ENCODE measurements at regions not wholly inside any gene's neighbourhood (a gene's known extent, or its start where the extent isn't known, plus 50 kb on each side); places are given as distances from the start of the nearest gene placed in this dataset.

DNA sequence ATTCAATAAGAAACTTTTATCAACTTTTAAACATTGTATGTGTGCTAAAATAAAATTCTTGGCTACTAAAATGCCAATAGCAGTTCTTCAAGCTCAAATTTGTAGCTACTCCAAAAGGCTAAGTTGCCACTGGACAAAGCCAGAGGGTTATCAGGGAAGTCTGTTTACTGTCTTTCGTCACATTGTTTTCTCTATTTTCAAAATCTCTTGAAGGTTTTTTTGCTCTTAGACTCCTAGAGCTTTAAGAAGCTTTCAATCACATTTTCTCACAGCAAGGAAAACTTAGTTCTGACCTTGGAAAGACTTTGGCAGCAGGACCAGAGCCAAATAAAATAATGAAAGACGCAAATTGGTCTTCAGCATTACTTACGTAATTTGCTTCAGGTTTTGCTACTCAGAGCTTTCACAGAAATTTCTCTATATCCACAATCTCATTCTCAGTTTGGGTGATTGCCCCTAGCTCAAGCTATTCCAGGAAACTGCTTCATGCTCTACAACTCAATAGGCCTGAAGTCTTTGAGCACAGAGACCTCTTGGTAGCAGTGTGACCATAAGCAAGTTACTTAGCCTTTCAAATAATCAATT is 257.7 kb downstream of the GABRG2 start:
- no peak overlapping the region for H3K27ac ChIP-seq (ENCODE audit: insufficient read depth, low read length, poor library complexity, severe bottlenecking)
- Mint-ChIP-seq H3K27me3 (no peaks in the 10 kb centered on the region), H3K4me3 (no peak overlapping the region)

DNA sequence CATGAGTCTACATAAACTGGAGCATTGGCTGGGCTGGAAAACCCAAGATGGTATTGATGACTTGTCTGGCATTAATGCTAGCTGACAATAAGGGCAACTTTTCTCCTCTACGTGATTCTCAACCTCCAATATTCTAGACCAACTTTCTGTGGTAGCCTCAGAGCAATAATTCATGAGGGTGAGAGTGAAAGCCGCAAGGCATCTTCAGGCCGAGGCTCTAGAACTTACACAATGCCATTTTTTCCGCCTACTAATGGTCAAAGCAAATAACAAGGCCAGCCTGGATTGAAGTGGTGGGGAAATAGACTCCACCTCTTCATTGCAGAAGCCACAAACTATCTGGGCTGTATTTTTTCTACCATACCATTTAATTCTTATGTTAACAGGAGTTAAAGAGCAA is 267.4 kb downstream of the GABRG2 start:
- Mint-ChIP-seq H3K4me3 (no peak overlapping the region), H3K27me3 (no peaks in the 10 kb centered on the region), H3K4me1 (no peaks in the 10 kb centered on the region), H3K27ac (no peak overlapping the region), H3K9me3 (peaks cover 2 to 12% (median 4%) of the 10 kb centered on the region in 7 donors), H3K36me3 (no peaks in the 10 kb centered on the region)
- Histone ChIP-seq H3K27ac (ENCODE audit: insufficient read depth, low read length, poor library complexity, severe bottlenecking) (no peak overlapping the region), H3K4me1 (ENCODE audit: control insufficient read depth, insufficient read depth, low read length, poor library complexity, severe bottlenecking) (no peaks in the 10 kb centered on the region), H3K36me3 (ENCODE audit: control insufficient read depth, insufficient read depth, low read length) (no peaks in the 10 kb centered on the region), H3K9me3 (ENCODE audit: control insufficient read depth in 2 of 2, low read length in 2 of 2) (no peaks in the 10 kb centered on the region), H3K4me3 (ENCODE audit: low read depth, low read length) (no peak overlapping the region), H3K27me3 (ENCODE audit: control insufficient read depth, insufficient read depth, low read length) (no peaks in the 10 kb centered on the region)
- no peak for ATAC-seq (ENCODE audit: low read depth in 2 of 2)
- no peak for DNase-seq

More for the DNA sequence above, 257.7 kb downstream of the GABRG2 start:
- Histone ChIP-seq H3K4me3 (ENCODE audit: low read depth, low read length) (no peak overlapping the region), H3K36me3 (ENCODE audit: control insufficient read depth, insufficient read depth, low read length) (no peaks in the 10 kb centered on the region), H3K27me3 (ENCODE audit: control insufficient read depth, insufficient read depth, low read length) (no peaks in the 10 kb centered on the region), H3K4me1 (ENCODE audit: control insufficient read depth, insufficient read depth, low read length, poor library complexity, severe bottlenecking) (no peaks in the 10 kb centered on the region), H3K9me3 (ENCODE audit: control insufficient read depth in 2 of 2, low read length in 2 of 2) (no peaks in the 10 kb centered on the region)
- no peak for DNase-seq
- Mint-ChIP-seq H3K36me3 (no peaks in the 10 kb centered on the region), H3K9me3 (peaks cover 3 to 18% (median 6%) of the 10 kb centered on the region in 7 donors), H3K4me1 (no peaks in the 10 kb centered on the region), H3K27ac (no peak overlapping the region)
- no peak for ATAC-seq (ENCODE audit: low read depth in 2 of 2)

DNA sequence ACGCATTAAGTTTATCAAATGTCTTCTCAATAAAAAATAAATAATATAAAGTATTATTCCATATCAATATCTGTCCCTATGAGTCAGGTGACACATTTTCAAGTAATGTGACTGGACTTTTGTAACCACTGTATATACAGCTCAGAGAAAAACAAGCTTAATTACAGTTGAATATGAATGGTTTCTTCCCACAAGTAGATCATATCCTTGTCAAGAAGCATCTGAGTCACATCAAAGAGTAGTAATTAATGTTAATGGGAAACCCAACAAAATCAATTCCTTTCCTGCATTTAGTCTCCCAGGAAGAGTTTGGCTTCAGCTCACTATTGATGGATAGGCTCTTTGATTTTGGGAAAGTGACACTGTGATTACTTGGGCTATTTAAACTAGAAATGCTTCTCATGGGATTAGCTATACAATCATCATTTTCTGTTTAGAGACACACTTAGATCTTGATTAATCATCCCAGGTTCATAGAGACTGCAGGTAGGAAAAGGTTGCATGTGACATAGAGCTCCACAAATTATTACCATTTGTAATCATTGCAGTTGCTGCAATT is 292.9 kb downstream of the GABRG2 start:
- Mint-ChIP-seq H3K4me1 (no peaks in the 10 kb centered on the region), H3K27me3 (no peaks in the 10 kb centered on the region), H3K36me3 (no peaks in the 10 kb centered on the region), H3K9me3 (peaks cover 0 to 19% (median 4%) of the 10 kb centered on the region in 7 donors), H3K27ac (no peak overlapping the region), H3K4me3 (no peak overlapping the region)
- H3K27me3 ChIP-seq (ENCODE audit: control insufficient read depth, insufficient read depth, low read length) = no peaks in the 10 kb centered on the region
- H3K27ac ChIP-seq (ENCODE audit: insufficient read depth, low read length, poor library complexity, severe bottlenecking) = no peak overlapping the region
- H3K36me3 ChIP-seq (ENCODE audit: control insufficient read depth, insufficient read depth, low read length) = no peaks in the 10 kb centered on the region
- no peaks in the 10 kb centered on the region for H3K9me3 ChIP-seq (ENCODE audit: control insufficient read depth in 2 of 2, low read length in 2 of 2)
- H3K4me3 ChIP-seq (ENCODE audit: low read depth, low read length) = no peak overlapping the region
- DNase-seq = no peak
- no peaks in the 10 kb centered on the region for H3K4me1 ChIP-seq (ENCODE audit: control insufficient read depth, insufficient read depth, low read length, poor library complexity, severe bottlenecking)
- ATAC-seq (ENCODE audit: low read depth in 2 of 2) = no peak

DNA sequence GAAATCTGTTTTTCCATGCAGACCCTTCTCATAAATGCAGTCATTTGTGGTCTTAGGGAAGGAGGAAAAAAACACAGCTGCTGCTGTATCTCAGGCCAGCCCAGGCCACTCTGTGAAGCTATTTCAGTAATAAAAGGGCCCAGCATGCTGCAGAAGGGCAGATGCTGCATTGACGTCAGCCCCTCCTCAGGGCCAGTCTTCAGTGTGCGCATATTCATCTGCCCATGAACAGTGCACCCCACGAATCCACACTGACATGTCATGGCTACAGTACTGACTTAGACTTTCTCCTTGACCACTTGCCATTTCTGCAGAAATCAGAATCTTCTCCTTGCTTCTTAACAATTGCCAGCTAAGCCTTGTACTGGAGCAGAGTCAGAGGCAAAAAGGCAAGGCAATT is 304.7 kb downstream of the GABRG2 start:
- Histone ChIP-seq H3K36me3 (ENCODE audit: control insufficient read depth, insufficient read depth, low read length) (no peaks in the 10 kb centered on the region), H3K9me3 (ENCODE audit: control insufficient read depth in 2 of 2, low read length in 2 of 2) (peaks cover 0 to 18% of the 10 kb centered on the region in 2 experiments), H3K27ac (ENCODE audit: insufficient read depth, low read length, poor library complexity, severe bottlenecking) (no peak overlapping the region), H3K4me3 (ENCODE audit: low read depth, low read length) (no peak overlapping the region), H3K27me3 (ENCODE audit: control insufficient read depth, insufficient read depth, low read length) (no peaks in the 10 kb centered on the region), H3K4me1 (ENCODE audit: control insufficient read depth, insufficient read depth, low read length, poor library complexity, severe bottlenecking) (no peaks in the 10 kb centered on the region)
- H3K27me3 Mint-ChIP-seq = no peaks in the 10 kb centered on the region
- H3K9me3 Mint-ChIP-seq = peaks cover 3 to 27% (median 12%) of the 10 kb centered on the region in 7 donors
- no peak overlapping the region for H3K4me3 Mint-ChIP-seq
- no peak overlapping the region for H3K27ac Mint-ChIP-seq
- H3K36me3 Mint-ChIP-seq = no peaks in the 10 kb centered on the region
- no peaks in the 10 kb centered on the region for H3K4me1 Mint-ChIP-seq
- ATAC-seq (ENCODE audit: low read depth in 2 of 2) (no peak), DNase-seq (no peak)

DNA sequence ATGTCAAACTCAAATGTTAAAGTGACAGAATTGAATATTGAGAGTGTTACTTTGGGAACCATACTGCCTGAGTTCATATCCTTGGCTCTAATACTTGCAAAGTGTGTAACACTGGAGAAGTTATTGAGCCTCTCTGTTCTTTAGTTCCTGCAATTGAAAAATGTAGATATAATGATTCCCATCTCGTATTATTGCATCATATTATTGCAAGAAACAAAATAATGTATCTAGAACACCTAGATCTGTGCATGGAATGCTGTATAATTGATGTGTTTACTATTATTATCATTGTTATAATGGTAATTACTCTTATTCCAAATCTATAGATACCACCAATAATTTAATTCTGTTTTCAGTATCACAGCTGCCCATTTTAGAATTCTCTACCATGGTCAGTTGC is 310.3 kb downstream of the GABRG2 start:
- Histone ChIP-seq H3K27ac (ENCODE audit: insufficient read depth, low read length, poor library complexity, severe bottlenecking) (no peak overlapping the region), H3K27me3 (ENCODE audit: control insufficient read depth, insufficient read depth, low read length) (no peaks in the 10 kb centered on the region), H3K4me1 (ENCODE audit: control insufficient read depth, insufficient read depth, low read length, poor library complexity, severe bottlenecking) (no peaks in the 10 kb centered on the region), H3K9me3 (ENCODE audit: control insufficient read depth in 2 of 2, low read length in 2 of 2) (no peaks in the 10 kb centered on the region), H3K4me3 (ENCODE audit: low read depth, low read length) (no peak overlapping the region), H3K36me3 (ENCODE audit: control insufficient read depth, insufficient read depth, low read length) (no peaks in the 10 kb centered on the region)
- Mint-ChIP-seq H3K27me3 (no peaks in the 10 kb centered on the region), H3K4me1 (no peaks in the 10 kb centered on the region), H3K4me3 (no peak overlapping the region), H3K9me3 (peaks cover 0 to 10% (median 4%) of the 10 kb centered on the region in 7 donors), H3K36me3 (no peaks in the 10 kb centered on the region), H3K27ac (no peak overlapping the region)
- ATAC-seq (ENCODE audit: low read depth in 2 of 2) (no peak), DNase-seq (no peak)

DNA sequence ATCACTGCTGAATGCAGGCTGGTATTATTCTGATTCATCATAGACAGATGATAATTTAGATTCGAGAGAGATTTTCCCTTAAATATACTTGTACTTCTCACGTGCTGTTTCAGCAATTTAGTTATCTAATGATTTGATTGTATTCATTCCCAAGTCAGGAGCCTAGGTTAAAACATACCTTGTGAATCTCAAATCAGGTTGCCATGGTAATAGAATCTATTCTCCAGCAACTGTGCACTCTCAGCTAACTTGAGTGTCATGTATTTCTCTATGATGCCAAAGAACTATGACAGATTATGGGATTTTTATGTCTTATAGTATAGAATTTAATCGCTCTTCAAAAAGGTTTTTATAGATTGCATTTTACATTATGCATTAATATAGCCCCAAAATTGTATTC is 315.3 kb downstream of the GABRG2 start:
- Histone ChIP-seq H3K4me1 (ENCODE audit: control insufficient read depth, insufficient read depth, low read length, poor library complexity, severe bottlenecking) (no peaks in the 10 kb centered on the region), H3K9me3 (ENCODE audit: control insufficient read depth in 2 of 2, low read length in 2 of 2) (no peaks in the 10 kb centered on the region), H3K36me3 (ENCODE audit: control insufficient read depth, insufficient read depth, low read length) (no peaks in the 10 kb centered on the region), H3K4me3 (ENCODE audit: low read depth, low read length) (no peak overlapping the region), H3K27me3 (ENCODE audit: control insufficient read depth, insufficient read depth, low read length) (no peaks in the 10 kb centered on the region), H3K27ac (ENCODE audit: insufficient read depth, low read length, poor library complexity, severe bottlenecking) (no peak overlapping the region)
- no peak overlapping the region for H3K4me3 Mint-ChIP-seq
- no peaks in the 10 kb centered on the region for H3K36me3 Mint-ChIP-seq
- ATAC-seq (ENCODE audit: low read depth in 2 of 2) = no peak
- DNase-seq = no peak
- no peaks in the 10 kb centered on the region for H3K4me1 Mint-ChIP-seq
- peaks cover 0 to 10% (median 4%) of the 10 kb centered on the region in 7 donors for H3K9me3 Mint-ChIP-seq
- H3K27me3 Mint-ChIP-seq = no peaks in the 10 kb centered on the region
- no peak overlapping the region for H3K27ac Mint-ChIP-seq

DNA sequence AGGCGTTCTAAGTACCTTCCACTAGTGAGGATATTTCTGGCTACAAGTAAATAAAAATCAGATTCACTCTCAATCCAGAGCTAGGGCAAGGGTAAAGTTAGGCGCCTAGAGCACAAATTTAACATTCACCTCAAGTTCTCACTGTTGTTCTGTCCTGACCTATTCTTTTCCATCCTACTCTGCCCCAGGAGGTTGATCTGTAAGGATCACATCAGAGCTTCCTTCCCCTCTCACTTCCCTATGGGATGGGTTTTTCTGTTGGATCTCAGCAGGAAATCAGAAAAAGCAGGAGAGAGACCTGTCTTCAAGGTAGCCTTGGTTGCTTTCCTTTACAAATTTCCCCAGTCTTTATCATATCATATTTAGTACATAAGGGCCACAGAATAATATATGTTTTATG is 316.7 kb downstream of the GABRG2 start:
- peaks cover 0 to 16% (median 6%) of the 10 kb centered on the region in 7 donors for H3K9me3 Mint-ChIP-seq
- Histone ChIP-seq H3K36me3 (ENCODE audit: control insufficient read depth, insufficient read depth, low read length) (no peaks in the 10 kb centered on the region), H3K9me3 (ENCODE audit: control insufficient read depth in 2 of 2, low read length in 2 of 2) (no peaks in the 10 kb centered on the region), H3K4me1 (ENCODE audit: control insufficient read depth, insufficient read depth, low read length, poor library complexity, severe bottlenecking) (no peaks in the 10 kb centered on the region), H3K27ac (ENCODE audit: insufficient read depth, low read length, poor library complexity, severe bottlenecking) (no peak overlapping the region), H3K27me3 (ENCODE audit: control insufficient read depth, insufficient read depth, low read length) (no peaks in the 10 kb centered on the region), H3K4me3 (ENCODE audit: low read depth, low read length) (no peak overlapping the region)
- ATAC-seq (ENCODE audit: low read depth in 2 of 2) = no peak
- no peak overlapping the region for H3K4me3 Mint-ChIP-seq
- no peaks in the 10 kb centered on the region for H3K27me3 Mint-ChIP-seq
- H3K4me1 Mint-ChIP-seq = no peaks in the 10 kb centered on the region
- DNase-seq = no peak
- H3K36me3 Mint-ChIP-seq = no peaks in the 10 kb centered on the region
- no peak overlapping the region for H3K27ac Mint-ChIP-seq

DNA sequence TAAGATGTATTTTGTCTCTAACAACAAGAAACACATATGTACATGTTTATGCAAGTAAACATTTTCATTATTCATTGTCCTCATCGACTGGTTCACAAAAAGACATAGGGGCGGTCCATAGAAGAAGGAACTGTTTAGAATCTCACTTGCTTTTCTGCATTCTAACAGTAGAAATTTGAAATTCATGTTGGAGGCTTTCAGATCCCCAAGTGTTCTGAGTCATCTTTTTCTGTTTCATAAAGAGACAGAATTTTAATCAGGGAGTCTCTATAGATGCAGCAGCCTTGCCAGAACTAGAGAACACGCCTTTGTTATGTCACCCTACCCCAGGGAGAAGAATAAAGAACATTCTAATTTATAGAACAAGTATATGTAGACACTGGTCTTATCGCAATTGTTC is 324.3 kb downstream of the GABRG2 start:
- Mint-ChIP-seq H3K27ac (no peak overlapping the region), H3K4me1 (no peaks in the 10 kb centered on the region), H3K27me3 (no peaks in the 10 kb centered on the region), H3K36me3 (no peaks in the 10 kb centered on the region), H3K9me3 (peaks cover 0 to 18% (median 10%) of the 10 kb centered on the region in 7 donors), H3K4me3 (no peak overlapping the region)
- ATAC-seq (ENCODE audit: low read depth in 2 of 2) = no peak
- no peak overlapping the region for H3K27ac ChIP-seq (ENCODE audit: insufficient read depth, low read length, poor library complexity, severe bottlenecking)
- no peaks in the 10 kb centered on the region for H3K4me1 ChIP-seq (ENCODE audit: control insufficient read depth, insufficient read depth, low read length, poor library complexity, severe bottlenecking)
- no peaks in the 10 kb centered on the region for H3K27me3 ChIP-seq (ENCODE audit: control insufficient read depth, insufficient read depth, low read length)
- no peak overlapping the region for H3K4me3 ChIP-seq (ENCODE audit: low read depth, low read length)
- no peaks in the 10 kb centered on the region for H3K36me3 ChIP-seq (ENCODE audit: control insufficient read depth, insufficient read depth, low read length)
- DNase-seq = no peak
- no peaks in the 10 kb centered on the region for H3K9me3 ChIP-seq (ENCODE audit: control insufficient read depth in 2 of 2, low read length in 2 of 2)

All from CD4-positive, CD25-positive, alpha-beta regulatory T cell (primary cell).